ENCODE measurements at regions not wholly inside any gene's neighbourhood (a gene's known extent, or its start where the extent isn't known, plus 50 kb on each side); places are given as distances from the start of the nearest gene placed in this dataset.

GRCh38 chr3:135565546-135565945 is 400.0 kb upstream of the PPP2R3A start:
- H3K36me3 ChIP-seq, result no peaks in the 10 kb centered on the region
- no peaks in the 10 kb centered on the region for H3K4me1 ChIP-seq
- TF ChIP-seq CTCF (IDR thresholded peaks at IDR 0.05) (no peak), POLR2A (IDR thresholded peaks at IDR 0.05) (no peak)
- H3K27me3 ChIP-seq, result no peaks in the 10 kb centered on the region
- H3K4me3 ChIP-seq (replicated peaks in 1 of 3), result no peak overlapping the region
- H3K9me3 ChIP-seq, result no peaks in the 10 kb centered on the region
- no peak overlapping the region for H3K27ac ChIP-seq
- DNase-seq, result no peak
- intact Hi-C loops (cut with DNase I), result no loop called here
- WGBS, 2 donors, result 48 to 57% methylated on average over 5 of the region's 5 CpGs

- no peaks in the 10 kb centered on the region for H3K27me3 ChIP-seq
- TF ChIP-seq POLR2A (IDR thresholded peaks at IDR 0.05) (no peak), CTCF (IDR thresholded peaks at IDR 0.05) (no peak)
- no peaks in the 10 kb centered on the region for H3K4me1 ChIP-seq
- H3K36me3 ChIP-seq, result no peaks in the 10 kb centered on the region
- WGBS, 2 donors, result 94% methylated on average over 7 of the region's 7 CpGs
- DNase-seq, result no peak
- no peaks in the 10 kb centered on the region for H3K9me3 ChIP-seq
- intact Hi-C loops (cut with DNase I), result no loop called here
- no peak overlapping the region for H3K27ac ChIP-seq
- no peak overlapping the region for H3K4me3 ChIP-seq (replicated peaks in 1 of 3)
These were observed 398.3 kb upstream of the PPP2R3A start for GRCh38 chr3:135567223-135567622.

- no peaks in the 10 kb centered on the region for H3K9me3 ChIP-seq
- no peak for TF ChIP-seq POLR2A (IDR thresholded peaks at IDR 0.05)
- TF ChIP-seq CTCF (IDR thresholded peaks at IDR 0.05), result no peak
- no peak overlapping the region for H3K4me3 ChIP-seq (replicated peaks in 1 of 3)
- no peaks in the 10 kb centered on the region for H3K4me1 ChIP-seq
- intact Hi-C loops (cut with DNase I), result no loop called here
- no peaks in the 10 kb centered on the region for H3K27me3 ChIP-seq
- H3K36me3 ChIP-seq, result no peaks in the 10 kb centered on the region
- 83 to 88% methylated on average over 7 of the region's 7 CpGs for WGBS, 2 donors
- no peak for DNase-seq
- H3K27ac ChIP-seq, result no peak overlapping the region
These were observed 388.8 kb upstream of the PPP2R3A start for GRCh38 chr3:135576751-135577150.

GRCh38 chr3:135581806-135582205 is 383.7 kb upstream of the PPP2R3A start:
- no peaks in the 10 kb centered on the region for H3K27me3 ChIP-seq
- no peak overlapping the region for H3K4me3 ChIP-seq (replicated peaks in 1 of 3)
- TF ChIP-seq POLR2A (IDR thresholded peaks at IDR 0.05) (no peak), CTCF (IDR thresholded peaks at IDR 0.05) (no peak)
- no peaks in the 10 kb centered on the region for H3K36me3 ChIP-seq
- no peak overlapping the region for H3K27ac ChIP-seq
- no peaks in the 10 kb centered on the region for H3K4me1 ChIP-seq
- DNase-seq, result no peak
- no peaks in the 10 kb centered on the region for H3K9me3 ChIP-seq
- intact Hi-C loops (cut with DNase I), result no loop called here

GRCh38 chr3:135582800-135583199 is 382.7 kb upstream of the PPP2R3A start:
- H3K27ac ChIP-seq, result no peak overlapping the region
- H3K9me3 ChIP-seq, result no peaks in the 10 kb centered on the region
- H3K27me3 ChIP-seq, result no peaks in the 10 kb centered on the region
- no peak for TF ChIP-seq CTCF (IDR thresholded peaks at IDR 0.05)
- TF ChIP-seq POLR2A (IDR thresholded peaks at IDR 0.05), result no peak
- 66 to 68% methylated on average over 3 of the region's 3 CpGs for WGBS, 2 donors
- H3K4me1 ChIP-seq, result no peaks in the 10 kb centered on the region
- H3K36me3 ChIP-seq, result no peaks in the 10 kb centered on the region
- H3K4me3 ChIP-seq (replicated peaks in 1 of 3), result no peak overlapping the region
- intact Hi-C loops (cut with DNase I), result no loop called here
- DNase-seq, result no peak
